Right lobe of liver (tissue), 4 donors: ENCODE measurements at regions not wholly inside any gene's neighbourhood (a gene's known extent, or its start where the extent isn't known, plus 50 kb on each side); places are given as distances from the start of the nearest gene placed in this dataset.

ENCODE experiments used
- POLR2A ChIP-seq: fragments of 450-650 bp; IDR thresholded peaks from one replicate; pipeline ENCODE4 v1.6.1; 2017; ENCODE audit warnings: antibody characterized with exemption, mild to moderate bottlenecking
- TF ChIP-seq, protein P1 (sequence below), 4 donors: fragments of 200-600 bp in 3 of 4; fragments of 450-650 bp in 1 of 4; IDR thresholded peaks; one replicate each; pipeline versions ENCODE4 v1.5.1 to v1.8.0; 2016 to 2022; ENCODE audit warnings: antibody characterized with exemption in 4 of 4, mild to moderate bottlenecking in 2 of 4
- donor health status: DM: no; HTN: no; CAD: no.
- donor health status: DM: no; HTN: no; CAD: no.
- donor health status: DM: no; HTN: yes; CAD: no.

- TF ChIP-seq, protein P1, sequence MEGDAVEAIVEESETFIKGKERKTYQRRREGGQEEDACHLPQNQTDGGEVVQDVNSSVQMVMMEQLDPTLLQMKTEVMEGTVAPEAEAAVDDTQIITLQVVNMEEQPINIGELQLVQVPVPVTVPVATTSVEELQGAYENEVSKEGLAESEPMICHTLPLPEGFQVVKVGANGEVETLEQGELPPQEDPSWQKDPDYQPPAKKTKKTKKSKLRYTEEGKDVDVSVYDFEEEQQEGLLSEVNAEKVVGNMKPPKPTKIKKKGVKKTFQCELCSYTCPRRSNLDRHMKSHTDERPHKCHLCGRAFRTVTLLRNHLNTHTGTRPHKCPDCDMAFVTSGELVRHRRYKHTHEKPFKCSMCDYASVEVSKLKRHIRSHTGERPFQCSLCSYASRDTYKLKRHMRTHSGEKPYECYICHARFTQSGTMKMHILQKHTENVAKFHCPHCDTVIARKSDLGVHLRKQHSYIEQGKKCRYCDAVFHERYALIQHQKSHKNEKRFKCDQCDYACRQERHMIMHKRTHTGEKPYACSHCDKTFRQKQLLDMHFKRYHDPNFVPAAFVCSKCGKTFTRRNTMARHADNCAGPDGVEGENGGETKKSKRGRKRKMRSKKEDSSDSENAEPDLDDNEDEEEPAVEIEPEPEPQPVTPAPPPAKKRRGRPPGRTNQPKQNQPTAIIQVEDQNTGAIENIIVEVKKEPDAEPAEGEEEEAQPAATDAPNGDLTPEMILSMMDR (IDR thresholded peaks at IDR 0.05) = no peak
- TF ChIP-seq POLR2A = no peak
Observed at GRCh38 chr9:82458296-82458695, 469.7 kb downstream of the SPATA31D1 start.
